ENCODE measurements at regions not wholly inside any gene's neighbourhood (a gene's known extent, or its start where the extent isn't known, plus 50 kb on each side); places are given as distances from the start of the nearest gene placed in this dataset.

DNA sequence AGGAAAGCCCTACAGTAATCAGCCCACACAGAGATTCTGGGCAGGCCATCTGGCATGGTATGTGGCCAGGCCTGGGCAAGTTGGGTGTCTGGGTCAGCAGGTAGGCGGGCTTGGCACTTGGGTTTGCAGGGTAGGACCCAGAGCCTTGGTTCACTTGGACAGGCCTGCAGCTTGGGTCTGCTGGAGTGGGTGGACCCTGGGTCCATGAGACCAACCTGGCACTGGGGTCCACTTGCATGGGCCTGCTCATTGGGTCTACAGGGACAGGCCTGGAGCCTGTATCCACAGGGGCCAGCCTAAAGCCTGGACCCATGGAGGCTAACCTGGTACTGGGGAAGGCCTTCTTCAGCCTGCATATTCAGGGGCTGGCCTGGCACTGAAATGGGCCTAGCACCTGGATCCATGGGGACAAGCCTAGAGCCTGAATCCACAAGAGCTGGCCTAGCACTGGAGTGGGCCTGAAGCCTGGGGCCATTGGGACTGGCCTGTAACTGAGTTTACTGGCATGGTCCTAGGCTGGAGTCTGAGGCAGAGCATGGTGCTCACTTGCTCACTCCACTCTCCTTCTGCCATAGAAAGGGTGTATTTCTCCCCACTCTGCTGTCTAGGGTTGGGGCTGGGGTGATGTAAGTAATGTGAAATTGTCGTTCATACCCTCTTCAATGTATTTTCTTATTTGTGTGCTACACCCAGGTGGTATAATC, 315.0 kb downstream of the AHR start:
- DNase-seq: no peak

DNA sequence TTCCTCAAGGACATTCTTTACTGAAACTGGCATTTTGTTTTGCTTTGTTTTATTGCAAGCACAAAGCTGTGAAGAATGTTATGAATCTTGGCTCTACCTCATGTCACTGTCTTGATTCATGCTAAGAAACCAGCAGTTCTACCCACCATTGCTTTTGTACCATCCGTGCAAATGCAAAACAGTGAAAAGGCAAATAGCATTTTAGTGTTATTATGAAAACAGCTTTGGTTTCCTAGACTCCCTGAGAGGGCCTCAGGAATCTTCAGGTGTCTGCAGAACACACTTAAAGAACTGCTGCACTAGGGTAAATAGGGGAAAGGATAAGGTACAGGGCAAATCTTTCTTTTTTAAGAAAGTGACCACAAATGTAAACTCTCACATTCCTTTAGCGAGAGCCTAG, 318.9 kb downstream of the AHR start:
- DNase-seq: no peak

DNA sequence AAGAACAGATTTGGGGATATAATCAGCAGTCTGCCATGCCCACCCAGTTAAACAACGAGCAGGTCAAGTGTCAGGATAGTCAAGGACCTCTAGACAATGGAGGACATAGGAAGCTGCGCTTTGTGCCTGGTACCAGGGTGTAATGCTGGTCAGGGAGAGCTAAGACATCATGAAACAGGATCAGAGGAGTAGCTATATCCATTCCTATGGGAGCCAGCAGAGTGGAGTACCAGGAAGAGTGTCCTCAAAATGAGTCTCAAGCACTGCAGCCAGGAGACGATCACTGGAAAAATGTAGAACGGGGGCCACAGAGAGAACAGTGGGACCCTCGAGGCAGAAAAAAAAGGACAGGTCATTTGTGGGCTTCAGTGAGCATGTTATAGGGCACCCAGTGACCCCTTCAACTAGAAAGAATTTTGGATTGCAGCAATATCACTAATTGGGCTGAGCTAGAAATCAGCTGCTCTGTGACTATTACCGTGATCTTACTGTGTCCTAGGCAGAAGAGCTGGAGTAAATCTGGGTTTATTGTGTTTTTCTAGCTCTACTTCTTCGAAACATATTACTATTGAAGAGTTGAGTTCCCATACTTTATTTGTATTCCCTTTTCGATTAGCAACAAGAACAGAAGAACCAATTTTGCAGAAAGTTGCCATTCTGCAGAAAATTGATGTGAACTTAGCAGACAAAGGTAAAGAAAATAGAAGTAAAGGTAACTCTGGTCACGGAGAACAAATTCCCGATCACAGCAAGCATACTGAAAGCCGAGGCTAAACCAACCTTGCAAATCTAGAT, 319.6 kb downstream of the AHR start:
- DNase-seq: no peak

DNA sequence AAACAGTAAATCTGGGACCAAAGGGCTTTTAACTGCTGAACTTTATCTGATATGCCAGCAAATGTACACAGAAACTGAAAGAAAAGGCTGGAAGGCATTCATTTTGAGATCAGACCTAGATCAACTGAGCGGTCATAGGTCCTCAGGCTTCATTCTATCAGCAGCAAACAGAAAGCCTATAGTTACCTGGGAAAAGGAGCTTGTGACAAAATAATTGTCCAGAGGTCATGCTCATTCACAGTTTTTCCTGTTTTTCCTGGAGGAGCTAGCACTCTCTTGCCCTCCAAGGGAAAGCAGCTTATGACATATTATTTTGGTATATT, 320.2 kb downstream of the AHR start:
- DNase-seq: no peak

DNA sequence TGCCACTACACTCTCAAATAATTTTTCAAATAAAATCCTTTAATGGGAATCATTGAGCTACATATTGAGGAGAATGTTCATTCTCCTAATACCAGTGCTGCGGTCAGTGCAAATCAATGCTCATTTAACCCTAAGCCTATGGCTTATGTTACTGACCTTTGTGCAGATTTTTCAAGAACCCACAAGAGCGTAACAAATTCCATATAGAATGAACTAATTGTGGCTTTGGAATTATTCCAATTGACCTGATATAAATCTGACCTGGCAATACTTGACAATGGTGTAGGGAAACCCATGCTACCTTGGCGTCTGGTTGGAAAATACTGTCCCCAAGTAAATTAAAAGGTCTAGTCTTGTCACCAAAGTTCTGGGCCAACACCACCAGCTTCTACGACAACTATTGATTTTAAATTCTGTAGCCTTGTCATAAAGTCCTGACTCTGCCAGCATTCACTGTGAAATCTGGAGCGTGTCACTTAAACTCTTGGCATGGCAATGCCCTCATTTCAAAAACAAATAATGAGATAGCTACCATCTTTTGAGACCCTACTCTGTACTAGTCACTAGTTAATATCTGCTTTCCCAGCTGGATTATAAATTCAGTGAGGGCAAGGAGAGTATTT, 320.9 kb downstream of the AHR start:
- no peak for DNase-seq

DNA sequence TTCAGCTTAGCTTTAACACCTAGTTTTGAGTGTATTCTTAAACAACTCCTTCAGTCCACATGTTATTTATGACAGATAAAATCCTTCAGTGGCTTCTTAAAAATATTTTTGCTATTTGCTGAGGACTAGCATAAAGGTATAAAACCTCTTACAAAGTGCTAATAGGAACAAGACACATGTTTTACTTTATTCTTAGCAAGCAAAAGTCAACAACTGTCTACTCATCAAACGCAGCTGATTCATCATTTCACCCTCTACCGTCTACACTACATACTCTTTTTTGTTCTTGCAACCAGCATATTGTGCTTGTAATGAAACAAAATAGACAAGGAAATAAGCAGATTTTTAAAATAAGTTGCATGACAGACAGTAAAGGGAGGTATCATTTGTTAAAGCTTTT, 319.7 kb downstream of the SNX13 start:
- no peak for DNase-seq

DNA sequence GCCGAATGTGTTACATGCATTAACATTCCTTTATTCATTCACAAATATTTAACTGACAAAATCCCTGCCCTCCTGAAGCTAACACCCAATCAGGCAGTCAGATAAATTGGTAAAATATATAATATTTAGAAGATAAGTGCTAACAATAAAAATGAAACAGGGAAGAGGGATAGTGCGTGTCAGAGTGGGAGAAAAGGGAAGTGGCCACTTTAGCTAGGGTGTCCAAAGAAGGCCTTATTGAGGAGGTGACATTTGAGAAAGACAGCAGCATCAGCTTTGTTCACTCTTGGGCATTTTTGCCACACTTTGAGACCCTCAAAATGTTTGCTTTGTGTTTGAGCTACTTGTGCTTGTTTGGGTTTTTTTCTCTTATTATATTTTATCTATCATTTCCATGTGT, 317.8 kb downstream of the SNX13 start:
- no peak for DNase-seq

DNA sequence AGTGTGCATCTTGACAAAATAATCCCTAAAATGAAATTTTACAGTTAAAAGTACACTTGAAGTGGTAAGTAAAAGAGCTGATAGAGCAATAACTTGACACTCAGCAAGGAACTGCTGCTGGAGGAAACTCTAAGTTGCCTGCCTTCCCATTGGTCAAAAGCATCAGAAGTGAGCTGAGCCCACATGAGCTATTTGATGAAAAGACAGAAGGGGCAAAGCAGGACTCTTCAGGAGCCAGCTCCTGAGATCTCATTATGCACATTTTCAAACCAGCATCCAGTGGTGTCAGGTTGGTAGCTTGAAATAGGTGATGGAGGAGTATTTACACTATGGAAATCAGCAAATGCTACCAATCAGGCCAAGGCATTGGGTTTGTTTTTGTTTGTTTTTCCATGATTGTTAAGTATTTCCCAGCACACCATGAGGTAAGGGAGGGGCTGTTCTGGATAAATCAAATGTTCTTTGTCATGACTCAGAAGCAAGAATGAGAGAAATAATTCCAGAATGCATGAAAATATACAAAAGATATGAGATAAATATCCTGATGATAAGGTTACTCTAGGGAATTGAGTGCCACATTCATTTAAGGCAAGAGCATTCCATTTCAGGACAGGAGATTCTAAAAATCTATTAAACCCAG, 316.6 kb downstream of the SNX13 start:
- DNase-seq: no peak

DNA sequence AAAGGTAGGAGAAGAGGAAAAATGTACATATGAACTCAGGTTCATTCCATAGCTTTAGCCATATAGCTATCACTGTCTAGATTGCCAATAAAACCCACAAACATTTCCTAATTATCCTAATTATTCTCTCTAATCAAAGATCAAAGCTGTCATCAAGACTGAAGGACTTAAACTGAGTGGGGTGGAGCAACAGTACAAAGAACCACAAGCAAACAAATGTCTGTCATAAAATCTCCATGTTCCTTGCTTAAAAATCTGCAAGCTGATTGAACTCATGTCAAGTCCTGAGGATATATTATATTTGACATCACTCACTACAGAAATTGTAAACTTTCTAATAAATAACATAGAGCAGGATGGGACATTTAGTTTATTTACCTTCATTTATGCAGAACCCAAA, 315.9 kb downstream of the SNX13 start:
- DNase-seq: no peak

DNA sequence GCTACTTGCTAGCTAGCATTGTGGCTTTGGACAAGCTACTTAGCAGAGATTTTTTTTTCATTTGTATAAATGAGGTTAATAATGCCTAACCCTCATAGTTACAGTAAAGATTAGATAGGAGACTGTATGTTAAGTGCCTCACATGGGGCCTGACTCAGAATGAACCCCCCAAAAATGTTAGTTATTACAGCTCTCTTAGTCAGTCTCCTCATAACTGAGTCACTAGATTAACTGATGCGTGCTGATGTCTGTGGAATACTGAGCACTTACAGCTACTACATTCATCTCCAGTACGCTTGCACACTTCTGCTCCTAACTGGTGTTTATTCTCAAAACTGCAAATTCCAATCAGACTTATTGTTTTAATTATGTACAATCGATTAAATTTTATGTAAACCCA, 315.3 kb downstream of the SNX13 start:
- no peak for DNase-seq

DNA sequence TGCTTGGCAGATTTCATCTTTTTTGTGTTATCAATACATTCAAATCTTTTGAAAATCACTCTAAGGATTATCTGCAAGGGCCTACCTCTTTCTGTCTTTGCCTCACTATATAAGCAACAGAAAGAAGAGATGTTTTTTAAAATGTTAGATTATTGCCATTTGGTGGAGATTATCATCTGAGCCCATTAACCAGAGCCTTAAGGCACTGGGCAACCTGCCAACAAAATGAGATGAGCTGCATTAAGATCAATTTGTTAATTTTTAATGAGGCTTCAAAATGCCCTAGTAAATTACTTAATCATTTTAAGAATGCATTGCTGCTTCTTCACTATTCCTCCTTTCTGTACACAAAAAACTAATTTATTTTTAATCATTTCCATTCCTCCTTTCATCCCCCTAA, 314.1 kb downstream of the SNX13 start:
- no peak for DNase-seq

DNA sequence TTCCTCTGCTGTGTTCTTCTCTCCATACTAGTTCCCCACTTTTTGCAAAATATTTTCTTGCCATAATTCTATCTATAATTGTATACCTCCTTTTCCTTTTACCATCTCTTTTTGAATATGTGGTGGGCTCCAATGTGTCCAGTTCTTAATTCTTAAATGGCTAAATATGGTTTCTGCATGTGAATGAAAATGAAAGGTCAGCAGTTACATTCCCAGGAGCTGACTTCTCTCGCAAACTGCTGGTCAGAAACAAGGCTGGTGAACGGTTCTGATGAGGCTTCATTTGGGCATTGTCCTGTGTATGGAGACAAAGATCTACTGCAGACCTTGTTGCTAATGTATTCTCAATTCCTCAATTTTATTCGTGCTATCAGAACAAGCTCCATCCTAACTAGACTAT, 309.2 kb downstream of the SNX13 start:
- no peak for DNase-seq

DNA sequence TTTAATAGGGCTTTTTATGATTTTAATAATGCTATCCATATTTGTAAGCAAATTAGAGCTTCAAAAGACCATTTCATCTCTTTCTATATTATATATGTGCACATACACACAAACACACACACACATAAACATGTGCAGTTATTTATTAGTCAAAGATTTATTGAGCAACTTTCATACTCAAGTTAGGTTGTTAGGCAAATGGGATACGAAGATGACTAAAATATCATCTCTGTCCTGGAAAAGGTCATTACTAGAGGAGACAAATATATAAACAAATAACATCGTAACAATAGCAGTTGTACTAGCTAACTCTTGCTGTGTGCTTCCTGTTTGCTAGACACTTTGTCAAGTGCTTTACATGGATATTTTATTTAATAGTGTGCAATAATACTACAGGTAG, 307.9 kb downstream of the SNX13 start:
- no peak for DNase-seq

DNA sequence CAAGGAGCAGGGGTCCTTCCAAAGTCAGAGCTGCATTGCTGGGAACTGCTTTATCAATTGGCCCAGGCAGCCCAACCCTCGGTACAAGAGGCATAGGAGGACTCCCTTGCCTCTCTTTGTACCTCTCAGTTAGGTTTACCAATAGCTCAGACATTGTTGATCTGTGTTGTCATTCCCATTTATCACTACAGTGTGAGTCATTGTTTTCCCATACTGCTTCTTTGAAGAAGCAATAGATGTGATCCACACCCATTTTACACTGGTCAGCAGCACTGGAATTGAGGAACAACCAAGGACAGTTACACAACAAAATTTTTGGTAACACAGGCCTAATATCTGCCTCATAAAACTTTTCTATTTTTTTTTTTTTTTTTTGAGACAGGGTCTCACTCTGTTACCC, 307.2 kb downstream of the SNX13 start:
- no peak for DNase-seq

DNA sequence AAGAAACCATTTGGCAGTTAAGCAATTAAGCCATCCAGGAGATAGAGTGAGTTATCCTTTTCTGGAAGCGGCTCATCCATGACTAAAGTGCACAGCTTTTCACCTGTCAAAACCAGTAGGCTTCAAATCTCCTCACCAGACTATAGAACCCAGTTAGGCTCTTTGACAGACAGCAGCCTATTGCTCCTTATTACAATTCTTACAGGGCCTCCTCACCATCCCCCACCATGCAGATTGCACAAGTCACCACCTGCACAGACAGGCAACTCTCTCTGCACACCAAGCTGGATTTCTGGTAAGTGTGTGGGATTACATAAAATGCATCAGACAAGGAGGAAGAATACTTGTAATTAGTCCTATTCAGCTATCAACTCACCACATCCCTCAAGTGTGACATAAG, 301.6 kb downstream of the SNX13 start:
- no peak for DNase-seq

DNA sequence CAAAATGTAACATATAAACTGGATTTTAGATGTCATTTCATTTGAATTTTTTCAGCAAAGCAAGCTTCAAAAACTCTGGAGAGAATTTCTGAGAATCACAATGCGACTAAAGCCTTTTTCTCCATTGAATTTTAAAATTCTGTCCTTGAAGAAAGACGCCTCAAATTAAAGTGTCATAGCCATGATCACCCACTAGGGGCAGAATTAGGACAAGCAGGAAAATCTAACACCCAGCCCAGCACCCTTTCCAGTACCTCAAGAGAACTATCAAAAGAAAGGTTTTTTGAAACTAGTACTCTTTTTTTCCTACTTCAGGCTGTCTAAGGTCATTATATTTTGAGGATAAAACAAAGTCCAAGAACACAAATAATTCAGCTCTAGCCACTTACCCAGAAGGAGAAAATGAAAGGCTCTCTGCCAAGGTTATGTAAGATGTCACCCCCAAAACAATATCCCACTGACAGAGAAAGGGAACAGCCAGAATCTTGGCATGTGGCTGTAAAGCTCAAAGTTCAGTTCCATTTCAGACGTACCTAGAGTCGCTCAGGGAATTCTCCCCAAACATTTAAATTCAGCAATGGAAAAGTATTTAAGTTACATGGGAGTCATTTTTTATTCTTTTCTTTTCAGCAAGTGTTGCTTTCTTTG, 299.4 kb downstream of the SNX13 start:
- no peak for DNase-seq

DNA sequence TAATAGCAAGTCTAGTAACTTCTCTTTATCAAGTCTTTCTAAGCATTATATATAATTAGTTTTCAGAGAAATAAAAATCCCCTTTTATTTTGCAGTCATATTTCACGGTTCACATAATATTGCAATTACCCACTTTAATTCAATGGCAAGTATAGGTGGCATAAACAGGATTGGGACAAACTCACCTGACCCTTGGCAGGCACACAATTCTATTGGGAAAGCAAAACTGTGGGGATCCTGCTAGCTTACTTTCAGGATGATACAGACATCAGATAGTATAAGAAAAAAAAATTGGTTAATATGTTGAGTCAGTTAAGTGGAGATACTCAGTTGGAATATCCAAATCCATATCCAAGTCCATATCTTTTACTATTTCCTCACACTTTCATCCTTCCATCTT, 294.8 kb downstream of the SNX13 start:
- DNase-seq: no peak

DNA sequence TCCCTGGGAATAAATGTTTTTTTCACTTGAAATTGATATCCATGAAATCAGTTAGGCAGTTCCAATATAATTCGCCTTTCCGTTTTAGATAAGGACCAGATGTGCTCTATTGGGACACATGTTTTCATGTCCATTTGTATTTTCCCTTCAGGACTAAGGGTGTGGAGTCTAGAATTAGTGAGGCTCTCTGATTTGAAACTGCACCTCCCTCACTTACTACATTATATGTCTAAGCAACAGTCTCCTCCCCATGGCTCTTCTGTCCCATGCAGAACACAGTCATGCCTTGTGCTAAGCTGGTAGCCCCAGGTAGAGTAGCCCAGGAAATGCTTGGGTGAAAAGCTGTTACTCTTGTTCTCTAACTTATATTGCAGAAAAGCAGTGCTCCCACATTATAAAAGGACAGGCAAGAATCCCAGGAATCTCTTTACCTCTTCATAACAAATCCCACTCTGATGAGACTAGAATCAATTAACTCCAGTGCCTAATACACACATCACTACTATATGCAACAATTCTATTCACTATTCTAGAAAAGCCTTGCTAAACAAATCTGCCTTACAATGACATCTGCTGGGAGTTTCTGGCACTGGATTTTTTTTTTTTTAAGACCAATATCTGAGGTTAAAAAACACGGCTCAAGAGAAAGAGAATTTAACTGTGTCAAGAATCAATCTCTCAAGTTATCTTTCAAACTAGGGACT, 293.9 kb downstream of the SNX13 start:
- DNase-seq: no peak

DNA sequence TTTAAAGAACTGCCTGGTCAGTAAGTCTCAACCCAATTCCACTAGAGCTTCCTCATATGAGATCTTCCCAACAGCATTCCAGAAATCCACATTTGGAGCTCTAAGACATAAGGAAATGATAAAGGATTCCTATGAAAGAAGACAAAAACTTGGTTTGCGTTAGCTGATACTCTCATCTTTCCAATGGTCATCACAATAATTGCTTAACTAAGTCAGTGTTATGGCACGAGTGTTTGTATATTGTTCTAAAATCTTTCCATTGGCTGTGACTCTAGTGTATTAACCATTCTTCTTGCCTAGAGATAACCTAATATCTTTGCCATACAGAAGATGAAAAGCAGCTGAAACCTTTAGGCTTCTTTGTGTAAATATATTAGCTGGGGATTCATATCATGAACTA, 289.0 kb downstream of the SNX13 start:
- DNase-seq: no peak

DNA sequence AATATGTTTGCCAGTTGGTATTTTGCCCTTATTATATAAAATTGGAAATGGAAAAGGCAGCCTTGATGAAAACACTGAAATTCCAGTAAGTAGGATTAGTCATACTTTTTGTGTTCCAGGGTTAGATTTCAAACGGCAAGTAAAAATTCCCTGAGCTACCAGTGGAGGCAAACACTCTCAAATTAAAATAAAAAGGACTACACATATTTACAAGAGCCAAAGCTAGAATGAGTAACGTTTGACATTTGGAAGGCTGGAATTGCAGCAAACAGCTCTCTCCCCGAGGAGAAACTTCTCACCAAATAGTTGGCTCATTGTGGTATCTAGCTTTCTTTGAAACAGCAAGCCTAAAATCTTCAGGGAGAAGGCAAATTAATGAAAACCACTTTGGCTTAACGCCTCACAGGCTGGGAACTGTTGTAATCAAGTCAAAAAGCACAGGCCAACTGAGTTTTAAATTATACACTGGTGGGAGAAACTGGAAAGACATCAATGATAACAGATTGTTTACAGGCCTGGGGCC, 288.4 kb downstream of the SNX13 start:
- DNase-seq: peak; percentile 69

DNA sequence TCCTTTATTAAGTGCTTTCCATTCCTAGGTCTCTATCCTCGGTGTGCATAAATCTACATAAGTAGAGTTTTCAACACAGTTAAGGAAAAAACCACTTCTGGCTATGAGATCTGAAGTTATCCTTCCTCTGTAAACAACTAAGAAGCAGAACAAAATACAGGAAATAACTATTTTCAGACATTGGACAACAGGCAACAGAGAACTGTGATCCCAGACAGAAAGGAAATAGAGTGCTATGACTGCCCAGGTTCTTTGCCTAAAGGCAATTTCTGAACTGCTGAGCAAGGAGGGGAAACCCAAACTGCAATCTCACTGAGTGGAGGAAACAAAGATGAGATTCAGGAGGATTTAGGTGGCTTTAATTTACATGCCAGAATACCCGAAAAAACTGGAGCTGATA, 285.4 kb downstream of the SNX13 start:
- no peak for DNase-seq

DNA sequence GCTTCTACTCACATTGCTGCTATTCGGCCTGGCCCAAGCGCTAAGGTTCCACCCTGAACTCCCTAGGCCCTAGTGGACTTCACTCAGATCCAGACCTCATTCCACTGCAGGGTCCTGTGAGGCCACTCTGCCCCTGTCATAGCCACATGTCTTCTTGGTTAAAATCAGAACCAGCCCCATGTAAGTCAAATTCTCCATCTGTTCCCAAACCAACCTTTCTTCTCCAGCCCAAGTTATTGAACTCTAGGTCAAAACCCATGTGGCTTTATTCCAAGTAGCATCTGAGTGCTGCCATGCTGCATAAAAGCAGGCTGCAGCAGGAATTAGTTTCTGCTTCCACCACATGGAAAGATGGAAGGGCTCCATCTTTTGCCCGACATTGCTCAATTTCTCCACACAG, 281.2 kb downstream of the SNX13 start:
- DNase-seq: no peak

DNA sequence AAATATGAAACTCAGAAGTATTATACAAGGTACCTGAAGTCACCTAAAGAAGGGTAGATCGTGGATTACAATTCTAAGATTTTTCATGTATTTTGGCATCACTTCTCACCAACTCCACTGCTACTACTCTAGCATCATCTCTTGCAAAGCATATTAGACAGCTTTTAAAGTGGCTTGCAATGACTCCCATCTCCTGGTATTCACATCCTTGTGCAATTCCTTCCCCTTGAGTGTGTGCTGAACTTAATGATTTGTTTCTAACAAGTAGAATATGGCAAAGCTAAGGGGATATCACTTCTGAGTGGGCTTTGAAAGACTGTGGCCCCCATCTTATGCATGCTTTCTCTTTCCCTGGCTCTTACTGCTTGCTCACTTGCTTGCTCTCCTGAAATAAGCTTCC, 280.2 kb downstream of the SNX13 start:
- no peak for DNase-seq

Data from right forelimb (tissue), 1 donor.